Fibroblast of lung (primary cell): ENCODE measurements at regions not wholly inside any gene's neighbourhood (a gene's known extent, or its start where the extent isn't known, plus 50 kb on each side); places are given as distances from the start of the nearest gene placed in this dataset.

ENCODE experiments used
- CTCF ChIP-seq, 2 donors: IDR thresholded peaks in 1 of 2; conservative IDR thresholded peaks in 1 of 2; 1 replicate in 1 of 2; 2 replicates in 1 of 2; pipeline ENCODE4 v1.5.1; 2011 to 2012; ENCODE audit warnings: low read length in 2 of 2, control low read depth in 1 of 2, inconsistent platforms in 1 of 2, low read depth in 1 of 2, mild to moderate bottlenecking in 1 of 2
- EZH2 ChIP-seq: IDR thresholded peaks from 2 replicates; pipeline ENCODE4 v1.5.1; 2012; ENCODE audit warnings: low read length, control low read depth, mild to moderate bottlenecking; ENCODE audit errors: missing control alignments

- TF ChIP-seq CTCF (conservative IDR thresholded peaks at IDR 0.05 in 1 of 2, IDR thresholded peaks at IDR 0.05 in 1 of 2; ENCODE audit: low read depth in 1 of 2, low read length in 2 of 2) (no peak), EZH2 (no peak)
Measured at GRCh38 chr3:74000725-74001124, 376.0 kb upstream of the PDZRN3 start.
